Middle frontal gyrus (tissue), 1 donor: ENCODE measurements at regions not wholly inside any gene's neighbourhood (a gene's known extent, or its start where the extent isn't known, plus 50 kb on each side); places are given as distances from the start of the nearest gene placed in this dataset.

Source experiments
- DNase-seq: peaks from one replicate; pipeline ENCODE4 v3.0.0-alpha.2; 2015; ENCODE audit warnings: low spot score; ENCODE audit errors: extremely low spot score

DNA sequence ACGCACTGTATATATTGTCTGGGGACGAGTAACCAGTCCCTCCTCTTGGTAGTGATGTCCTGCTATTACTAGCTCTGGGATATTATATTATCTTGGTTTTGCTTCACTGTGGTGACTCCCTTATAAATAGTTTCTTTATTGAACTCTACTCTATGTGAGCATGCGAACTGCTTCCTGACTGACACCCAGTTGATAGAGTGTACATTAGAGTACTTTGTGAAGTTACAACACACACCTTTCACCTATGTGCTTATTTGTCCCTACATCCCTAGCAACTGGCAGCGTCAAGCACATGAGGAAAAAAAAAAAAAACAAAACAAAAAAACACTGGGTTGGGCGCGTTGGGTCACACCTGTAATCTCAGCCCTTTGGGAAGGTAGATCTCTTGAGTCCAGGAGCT is 67.3 kb upstream of the TENT5A start:
- no peak for DNase-seq

- no peak for DNase-seq
Measured at GRCh38 chr6:81818901-81819361, 66.5 kb upstream of the TENT5A start.

- no peak for DNase-seq
Measured at GRCh38 chr6:81816380-81816779, 63.9 kb upstream of the TENT5A start.

DNA sequence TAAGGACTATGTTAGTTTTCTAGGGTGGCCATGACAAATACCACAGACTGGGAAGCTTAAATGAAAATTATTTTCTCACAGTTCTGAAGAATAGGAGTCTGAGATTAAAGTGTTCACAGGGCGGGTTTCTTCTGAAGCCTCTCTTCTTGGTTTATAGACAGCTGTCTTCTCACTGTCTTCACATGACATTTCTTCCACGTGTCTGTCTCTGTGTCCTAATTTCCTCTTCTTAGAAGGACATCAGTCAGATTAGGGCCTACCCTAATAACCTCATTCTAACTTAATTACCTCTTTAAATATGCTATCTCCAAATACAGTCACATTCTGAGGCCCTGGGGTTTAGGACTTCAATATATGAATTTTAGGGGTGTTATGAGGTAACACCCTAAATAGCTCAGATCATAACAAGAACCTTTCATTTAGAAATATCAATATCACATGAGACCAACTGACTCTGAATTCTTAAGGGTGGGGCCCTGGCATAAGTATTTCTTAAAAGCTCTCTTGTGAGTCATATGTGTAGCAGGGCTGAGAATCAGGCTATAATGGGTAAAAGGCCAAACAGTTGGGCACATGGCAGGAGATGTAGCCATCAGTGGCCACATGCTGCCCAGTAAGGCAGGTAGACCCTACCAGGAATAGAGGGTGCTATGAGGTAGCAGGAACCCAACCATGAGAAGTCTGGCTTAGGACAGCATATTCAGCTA is 62.0 kb upstream of the TENT5A start:
- DNase-seq: no peak

- no peak for DNase-seq
Measured at GRCh38 chr6:81813305-81813704, 60.8 kb upstream of the TENT5A start.

GRCh38 chr6:81812401-81812800 is 59.9 kb upstream of the TENT5A start:
- DNase-seq: no peak

- no peak for DNase-seq
Measured at GRCh38 chr6:81808851-81809570, 56.5 kb upstream of the TENT5A start.

GRCh38 chr6:81806793-81807565 is 54.5 kb upstream of the TENT5A start:
- DNase-seq: no peak

DNA sequence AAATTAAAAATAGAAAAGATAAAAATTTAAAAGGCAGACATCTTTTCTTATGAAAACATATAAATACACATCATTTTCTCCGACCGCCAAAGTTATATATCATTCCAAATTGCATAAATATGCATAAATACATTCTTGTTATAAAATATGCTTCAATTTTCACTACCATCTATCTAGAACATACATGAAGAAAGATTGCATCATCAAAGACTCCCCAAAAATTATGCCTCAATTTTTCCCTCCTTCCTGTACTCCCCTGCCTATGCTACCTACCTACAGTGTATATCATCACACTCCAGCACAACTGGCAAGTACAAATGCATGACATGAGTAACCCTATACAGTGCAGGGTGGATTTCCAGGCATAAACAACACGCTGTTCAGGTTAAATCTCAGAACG is 49.9 kb upstream of the TENT5A start:
- DNase-seq: no peak
